Colonic mucosa (tissue), 4 donors: ENCODE measurements at regions not wholly inside any gene's neighbourhood (a gene's known extent, or its start where the extent isn't known, plus 50 kb on each side); places are given as distances from the start of the nearest gene placed in this dataset.

Experiments
- DNase-seq: peaks from one replicate; pipeline ENCODE4 v3.0.0-alpha.2; 2020
- H3K27ac ChIP-seq: fragments of 200-600 bp; one replicate; pipeline ENCODE4 v1.8.0; 2021
- H3K27me3 ChIP-seq: fragments of 200-600 bp; one replicate; pipeline ENCODE4 v1.8.0; 2021
- H3K36me3 ChIP-seq: fragments of 200-600 bp; one replicate; pipeline ENCODE4 v1.8.0; 2021
- H3K4me1 ChIP-seq: fragments of 200-600 bp; one replicate; pipeline ENCODE4 v1.8.0; 2021; ENCODE audit warnings: mild to moderate bottlenecking
- H3K4me3 ChIP-seq: fragments of 200-600 bp; one replicate; pipeline ENCODE4 v1.8.0; 2021
- H3K9ac ChIP-seq, 2 donors: one replicate each; pipeline ENCODE4 v1.7.0; 2013; ENCODE audit warnings: control low read depth in 2 of 2, low read depth in 2 of 2, low read length in 2 of 2
- H3K9me3 ChIP-seq: fragments of 200-600 bp; one replicate; pipeline ENCODE4 v1.8.0; 2021
- CTCF ChIP-seq: fragments of 200-600 bp; IDR thresholded peaks from one replicate; pipeline ENCODE4 v1.8.0; 2022; ENCODE audit warnings: antibody characterized with exemption, mild to moderate bottlenecking
- intact Hi-C: fragments of 100-400 bp; cut with DNase I; formaldehyde crosslinking; loops from one replicate; pipeline ENCODE4 v1.14.1; 2022
- donor health status: healthy.
- donor health status: DM: no; HTN: no; CAD: no.
- donor health status: DM: no; HTN: no; CAD: no.

GRCh38 chr3:161647936-161648470, 151.4 kb downstream of the OTOL1 start:
- H3K4me3 ChIP-seq: no peak overlapping the region
- H3K27ac ChIP-seq: no peak overlapping the region
- H3K9ac ChIP-seq: no peak overlapping the region
- no peaks in the 10 kb centered on the region for H3K27me3 ChIP-seq
- H3K9me3 ChIP-seq: no peaks in the 10 kb centered on the region
- intact Hi-C loops: no loop called here
- H3K36me3 ChIP-seq: no peaks in the 10 kb centered on the region
- no peak for DNase-seq
- no peaks in the 10 kb centered on the region for H3K4me1 ChIP-seq
- TF ChIP-seq CTCF: no peak

DNA sequence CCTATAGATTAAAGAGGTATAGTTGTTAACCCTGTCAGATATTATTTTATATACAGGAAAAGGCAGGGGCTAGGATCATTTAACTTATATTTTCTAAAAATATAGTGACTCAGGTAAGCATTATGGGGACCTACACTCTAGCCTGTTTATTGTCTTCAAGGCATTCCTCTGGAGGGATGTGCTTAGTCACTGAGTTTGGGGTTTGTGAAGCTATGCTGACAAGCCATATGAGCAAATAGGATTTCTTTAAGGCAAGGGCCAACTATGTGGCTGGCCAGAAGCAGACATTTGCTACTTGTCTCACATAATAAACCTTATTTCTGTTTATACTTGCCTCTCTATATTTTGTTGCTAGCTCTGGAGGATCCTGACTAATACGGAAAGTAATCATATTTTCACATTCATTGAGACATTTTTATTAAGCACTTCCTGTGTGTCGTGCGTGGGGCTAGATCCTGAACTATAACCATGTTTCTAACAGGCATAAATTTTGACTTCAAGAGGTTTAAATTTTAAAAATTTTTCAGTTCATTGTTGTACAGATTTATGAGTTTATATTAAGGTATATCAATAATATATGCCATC, 153.4 kb downstream of the OTOL1 start:
- intact Hi-C loops: no loop called here
- TF ChIP-seq CTCF: no peak

DNA sequence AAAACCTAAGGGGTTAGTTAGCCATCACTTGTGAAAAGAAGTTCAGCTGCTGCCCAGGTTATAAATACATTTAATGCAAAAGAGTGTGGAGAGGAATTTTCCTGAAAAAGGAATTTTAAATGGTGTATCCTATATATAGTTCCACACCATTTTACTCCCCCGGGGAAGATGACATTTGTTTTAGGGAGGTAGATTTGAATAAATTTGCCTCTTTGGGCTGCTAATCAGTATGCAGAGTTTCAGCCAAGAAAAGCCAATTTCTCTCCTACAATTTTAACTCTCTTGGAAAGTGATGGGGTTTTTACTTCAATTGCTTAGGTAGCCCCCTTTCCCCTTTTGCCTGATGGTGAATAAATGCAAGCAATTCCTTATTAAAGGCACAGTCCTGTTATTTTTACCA, 161.2 kb downstream of the OTOL1 start:
- Histone ChIP-seq H3K27me3 (no peaks in the 10 kb centered on the region), H3K4me3 (no peak overlapping the region), H3K27ac (no peak overlapping the region), H3K9me3 (no peaks in the 10 kb centered on the region), H3K4me1 (no peaks in the 10 kb centered on the region), H3K9ac (no peak overlapping the region), H3K36me3 (no peaks in the 10 kb centered on the region)
- intact Hi-C loops: no loop called here
- no peak for DNase-seq
- TF ChIP-seq CTCF: no peak

More for the DNA sequence above, 153.4 kb downstream of the OTOL1 start:
- H3K27ac ChIP-seq: no peak overlapping the region
- no peaks in the 10 kb centered on the region for H3K36me3 ChIP-seq
- no peaks in the 10 kb centered on the region for H3K4me1 ChIP-seq
- no peak overlapping the region for H3K4me3 ChIP-seq
- H3K27me3 ChIP-seq: no peaks in the 10 kb centered on the region
- no peaks in the 10 kb centered on the region for H3K9me3 ChIP-seq
- no peak overlapping the region for H3K9ac ChIP-seq
- no peak for DNase-seq

- no peak for TF ChIP-seq CTCF
- DNase-seq: no peak
- Histone ChIP-seq H3K4me3 (no peak overlapping the region), H3K9ac (no peak overlapping the region), H3K27me3 (no peaks in the 10 kb centered on the region), H3K4me1 (no peaks in the 10 kb centered on the region), H3K27ac (no peak overlapping the region), H3K36me3 (no peaks in the 10 kb centered on the region), H3K9me3 (no peaks in the 10 kb centered on the region)
- intact Hi-C loops: no loop called here
Observed at GRCh38 chr3:161671141-161671540, 174.5 kb downstream of the OTOL1 start.

GRCh38 chr3:161672478-161672877, 175.9 kb downstream of the OTOL1 start:
- intact Hi-C loops: no loop called here
- DNase-seq: no peak
- Histone ChIP-seq H3K9ac (no peak overlapping the region), H3K4me3 (no peak overlapping the region), H3K27ac (no peak overlapping the region), H3K4me1 (no peaks in the 10 kb centered on the region), H3K36me3 (no peaks in the 10 kb centered on the region), H3K27me3 (no peaks in the 10 kb centered on the region), H3K9me3 (no peaks in the 10 kb centered on the region)
- TF ChIP-seq CTCF: no peak
